ENCODE measurements at regions not wholly inside any gene's neighbourhood (a gene's known extent, or its start where the extent isn't known, plus 50 kb on each side); places are given as distances from the start of the nearest gene placed in this dataset.

DNA sequence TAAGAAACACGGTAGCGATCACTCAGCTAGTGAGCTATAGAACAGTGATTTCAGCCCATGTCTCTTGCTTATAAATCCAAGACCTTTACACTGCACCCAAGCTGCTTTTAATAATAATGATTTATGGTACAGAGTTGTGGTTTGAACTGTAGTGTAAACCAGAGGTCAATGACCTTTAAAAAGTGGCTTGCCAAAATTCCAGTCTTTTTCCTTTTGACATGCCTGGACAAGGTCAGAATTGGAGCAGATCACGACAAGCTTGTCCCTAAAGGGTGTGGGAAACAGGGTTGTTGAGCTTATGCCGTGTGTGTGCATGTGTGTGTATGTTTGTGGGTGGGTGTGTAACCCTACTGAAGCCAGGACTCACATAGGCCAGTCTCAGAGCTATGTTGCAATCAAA lies 225.3 kb upstream of the CLINT1 start:
- H3K9me3 ChIP-seq (ENCODE audit: low read length) = no peaks in the 10 kb centered on the region
- no peaks in the 10 kb centered on the region for H3K4me1 ChIP-seq (ENCODE audit: insufficient read depth, low read length)
- H3K79me2 ChIP-seq (ENCODE audit: insufficient read depth, low read length) = no peaks in the 10 kb centered on the region
- DNase-seq (ENCODE audit: low spot score) (no peak), FAIRE-seq (no peak), ATAC-seq (no peak)
- intact Hi-C loops (cut with micrococcal nuclease; ENCODE audit: unreplicated experiment) = no loop called here
- CTCF ChIA-PET (ENCODE audit: low intra/inter-chr PET ratio, low total read pairs) = no interaction called here
- TF ChIP-seq ZNF839 (CRISPR knock-in tag; IDR thresholded peaks at IDR 0.05; ENCODE audit: borderline replicate concordance) (no peak), FOXA1 (IDR thresholded peaks at IDR 0.05) (no peak), FOXA1 (CRISPR knock-in tag; IDR thresholded peaks at IDR 0.05) (no peak), CEBPB (IDR thresholded peaks at IDR 0.05; ENCODE audit: borderline replicate concordance, low read depth, low read length) (peak; percentile 50; the same call in 1 of the 2 replicates), ZNF777 (CRISPR knock-in tag; IDR thresholded peaks at IDR 0.05) (no peak), ZNF703 (CRISPR knock-in tag; IDR thresholded peaks at IDR 0.05; ENCODE audit: borderline replicate concordance) (no peak)
- H4K20me1 ChIP-seq (ENCODE audit: insufficient read depth, low read length) = no peaks in the 10 kb centered on the region
- H3K4me3 ChIP-seq (replicated peaks in 1 of 3; ENCODE audit: insufficient read depth in 1 of 3, low read depth in 2 of 3, low read length in 3 of 3) = no peak overlapping the region
- H2AFZ ChIP-seq (ENCODE audit: low read length) = no peak overlapping the region
- H3K4me2 ChIP-seq (ENCODE audit: low read depth, low read length) = no peak overlapping the region
- H3K9ac ChIP-seq (ENCODE audit: insufficient read depth, low read depth, low read length) = no peak overlapping the region
- no peaks in the 10 kb centered on the region for H3K36me3 ChIP-seq (replicated peaks in 1 of 2; ENCODE audit: control insufficient read depth in 1 of 2, insufficient read depth in 2 of 2, low read length in 2 of 2)
- in situ Hi-C loops (cut with HindIII; ENCODE audit: extremely low pct_ligation_motif_present, low pct_unique_long_range_greater_than_20kb) = no loop called here
- BruUV-seq (replicated peaks) = no TSS peak
- no peaks in the 10 kb centered on the region for H3K27me3 ChIP-seq (ENCODE audit: control insufficient read depth in 1 of 2, insufficient read depth in 2 of 2, low read length in 2 of 2)
- 51% methylated on average over 4 of the region's 4 CpGs for WGBS (ENCODE audit: low lambda C conversion rate)
- no peak overlapping the region for H3K27ac ChIP-seq (ENCODE audit: extremely low read length, insufficient read depth, low read length)
- POLR2A ChIA-PET = no interaction called here

GRCh38 chr5:158082696-158083287 lies 223.8 kb upstream of the CLINT1 start:
- POLR2A ChIA-PET = no interaction called here
- CTCF ChIA-PET (ENCODE audit: low intra/inter-chr PET ratio, low total read pairs) = no interaction called here
- Histone ChIP-seq H3K27ac (ENCODE audit: extremely low read length, insufficient read depth, low read length) (no peak overlapping the region), H3K4me3 (replicated peaks in 1 of 3; ENCODE audit: insufficient read depth in 1 of 3, low read depth in 2 of 3, low read length in 3 of 3) (no peak overlapping the region), H4K20me1 (ENCODE audit: insufficient read depth, low read length) (no peaks in the 10 kb centered on the region), H3K4me2 (ENCODE audit: low read depth, low read length) (no peak overlapping the region), H3K9ac (ENCODE audit: insufficient read depth, low read depth, low read length) (no peak overlapping the region), H3K9me3 (ENCODE audit: low read length) (no peaks in the 10 kb centered on the region), H3K79me2 (ENCODE audit: insufficient read depth, low read length) (no peaks in the 10 kb centered on the region), H3K27me3 (ENCODE audit: control insufficient read depth in 1 of 2, insufficient read depth in 2 of 2, low read length in 2 of 2) (no peaks in the 10 kb centered on the region), H3K4me1 (ENCODE audit: insufficient read depth, low read length) (no peaks in the 10 kb centered on the region), H2AFZ (ENCODE audit: low read length) (no peak overlapping the region), H3K36me3 (replicated peaks in 1 of 2; ENCODE audit: control insufficient read depth in 1 of 2, insufficient read depth in 2 of 2, low read length in 2 of 2) (no peaks in the 10 kb centered on the region)
- intact Hi-C loops (cut with micrococcal nuclease; ENCODE audit: unreplicated experiment) = no loop called here
- TF ChIP-seq CENPT (CRISPR knock-in tag; IDR thresholded peaks at IDR 0.05; ENCODE audit: low read depth) (no peak), CCAR2 (optimal IDR thresholded peaks at IDR 0.05; ENCODE audit: low read depth, low read length) (no peak), ZNF275 (CRISPR knock-in tag; IDR thresholded peaks at IDR 0.05; ENCODE audit: borderline replicate concordance) (no peak)
- TF ChIP-seq, protein P1, sequence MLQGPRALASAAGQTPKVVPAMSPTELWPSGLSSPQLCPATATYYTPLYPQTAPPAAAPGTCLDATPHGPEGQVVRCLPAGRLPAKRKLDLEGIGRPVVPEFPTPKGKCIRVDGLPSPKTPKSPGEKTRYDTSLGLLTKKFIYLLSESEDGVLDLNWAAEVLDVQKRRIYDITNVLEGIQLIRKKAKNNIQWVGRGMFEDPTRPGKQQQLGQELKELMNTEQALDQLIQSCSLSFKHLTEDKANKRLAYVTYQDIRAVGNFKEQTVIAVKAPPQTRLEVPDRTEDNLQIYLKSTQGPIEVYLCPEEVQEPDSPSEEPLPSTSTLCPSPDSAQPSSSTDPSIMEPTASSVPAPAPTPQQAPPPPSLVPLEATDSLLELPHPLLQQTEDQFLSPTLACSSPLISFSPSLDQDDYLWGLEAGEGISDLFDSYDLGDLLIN (CRISPR knock-in tag; IDR thresholded peaks at IDR 0.05; ENCODE audit: borderline replicate concordance) = no peak
- 17% methylated on average over 2 of the region's 2 CpGs for WGBS (ENCODE audit: low lambda C conversion rate)
- DNase-seq (ENCODE audit: low spot score) = no peak
- ATAC-seq = no peak
- in situ Hi-C loops (cut with HindIII; ENCODE audit: extremely low pct_ligation_motif_present, low pct_unique_long_range_greater_than_20kb) = no loop called here
- BruUV-seq (replicated peaks) = no TSS peak
- no peak for FAIRE-seq
